GM12878 (cell line): ENCODE measurements at regions not wholly inside any gene's neighbourhood (a gene's known extent, or its start where the extent isn't known, plus 50 kb on each side); places are given as distances from the start of the nearest gene placed in this dataset.

Experiments
- ATAC-seq: fragments of 200-7000 bp; cut with Tn5 transposase; 3 replicates; pipeline ENCODE4 v1.9.1; 2020; ENCODE audit warnings: mild to moderate bottlenecking, moderate library complexity
- BruUV-seq: library from RNA; stranded (reverse); fragments of 400-500 nt; replicated peaks from 2 replicates; lab custom pipeline; 2021; lab: Mats Ljungman, UMichigan
- CTCF ChIA-PET: fragments of 300-600 bp; sonication (Branson Sonifier 250); formaldehyde crosslinking; extraction: SDS; loops from one replicate; lab custom pipeline; 2021; ENCODE audit warnings: inconsistent platforms; lab: Yijun Ruan, JAX
- POLR2A ChIA-PET: fragments of 350-600 bp; formaldehyde crosslinking; extraction: SDS; loops from one replicate; lab custom pipeline; 2021; ENCODE audit warnings: inconsistent platforms; lab: Charles Lee
- RAD21 ChIA-PET: fragments of 300-600 bp; sonication (Branson Sonifier 250); formaldehyde crosslinking; loops from one replicate; lab custom pipeline; 2023; ENCODE audit warnings: antibody characterized with exemption; ENCODE audit not compliant: unreplicated experiment; lab: Charles Lee
- SMC1A ChIA-PET: fragments of 300-600 bp; sonication (Branson Sonifier 250); formaldehyde crosslinking; loops from one replicate; lab custom pipeline; 2023; ENCODE audit not compliant: unreplicated experiment, uncharacterized antibody; lab: Charles Lee
- DNase-seq: peaks from one replicate; pipeline ENCODE4 v3.0.0-alpha.2; 2011; ENCODE audit warnings: low read depth, low spot score
- FAIRE-seq: peaks from 3 replicates; lab custom pipeline; 2011; peaks lifted over from hg19 to GRCh38; lab: Jason Lieb, UNC
- H2AFZ ChIP-seq: 2 replicates; pipeline ENCODE4 v1.6.0; 2011; ENCODE audit warnings: low read depth, low read length, control low read depth; ENCODE audit not compliant: control insufficient read depth
- H3K27ac ChIP-seq: 2 replicates; pipeline ENCODE4 v1.5.1; 2011; ENCODE audit warnings: control low read depth; ENCODE audit not compliant: control insufficient read depth, insufficient read depth
- H3K27me3 ChIP-seq, 2 experiments: replicated peaks in 1 of 2; 2 replicates each; pipeline versions ENCODE4 v1.6.0 to v1.6.1; 2011; ENCODE audit warnings: low read length in 1 of 2; ENCODE audit not compliant: control insufficient read depth in 2 of 2, insufficient read depth in 2 of 2
- H3K36me3 ChIP-seq, 2 experiments: 2 replicates each; pipeline ENCODE4 v1.5.1; 2011; ENCODE audit warnings: low read length in 1 of 2; ENCODE audit not compliant: control insufficient read depth in 2 of 2, insufficient read depth in 2 of 2
- H3K4me1 ChIP-seq: 2 replicates; pipeline ENCODE4 v1.6.1; 2011; ENCODE audit warnings: mild to moderate bottlenecking, low read length, moderate library complexity, mixed read lengths; ENCODE audit not compliant: control insufficient read depth, insufficient read depth
- H3K4me2 ChIP-seq: 2 replicates; pipeline ENCODE4 v1.6.0; 2011; ENCODE audit warnings: control low read depth; ENCODE audit not compliant: control insufficient read depth, insufficient read depth
- H3K4me3 ChIP-seq: fragments of 200-600 bp; sonication (generic); 2 replicates; pipeline ENCODE4 v1.5.1; 2016
- H3K79me2 ChIP-seq: 2 replicates; pipeline ENCODE4 v1.6.0; 2011; ENCODE audit warnings: low read length; ENCODE audit not compliant: control insufficient read depth, insufficient read depth
- H3K9ac ChIP-seq: 2 replicates; pipeline ENCODE4 v1.8.0; 2011; ENCODE audit warnings: low read length, control low read depth, mixed read lengths; ENCODE audit not compliant: control insufficient read depth, insufficient read depth
- H3K9me3 ChIP-seq: replicated peaks from 3 replicates; pipeline ENCODE4 v1.5.1; 2011; ENCODE audit warnings: mild to moderate bottlenecking, low read length; ENCODE audit not compliant: control insufficient read depth, insufficient read depth
- H4K20me1 ChIP-seq: 2 replicates; pipeline ENCODE4 v1.6.0; 2011; ENCODE audit not compliant: control insufficient read depth, insufficient read depth
- CREM ChIP-seq: IDR thresholded peaks from 2 replicates; pipeline ENCODE4 v1.6.1; 2014; ENCODE audit warnings: antibody characterized with exemption, low read depth
- IKZF1 ChIP-seq: fragments of 450-650 bp; conservative IDR thresholded peaks from 2 replicates; pipeline ENCODE4 v1.6.1; 2017; ENCODE audit warnings: antibody characterized with exemption, mild to moderate bottlenecking
- JUNB ChIP-seq: IDR thresholded peaks from 2 replicates; pipeline ENCODE4 v1.6.1; 2016; ENCODE audit warnings: antibody characterized with exemption, mild to moderate bottlenecking
- SUPT20H ChIP-seq: IDR thresholded peaks from 2 replicates; pipeline ENCODE4 v1.6.1; 2011; ENCODE audit warnings: low read depth, mild to moderate bottlenecking, low read length, moderate library complexity, borderline replicate concordance; ENCODE audit not compliant: control insufficient read depth
- WGBS: methylation state at CpG from one replicate; pipeline ENCODE4 v1.1.6; 2016; ENCODE audit warnings: low lambda C conversion rate; ENCODE audit not compliant: insufficient replicate concordance, insufficient coverage; ENCODE audit errors: missing lambda C conversion rate; 5-methylcytosine and 5-hydroxymethylcytosine counted together
- in situ Hi-C: fragments of 300-500 bp; cut with MboI; formaldehyde crosslinking; loops from 9 replicates; pipeline ENCODE4 v1.14.3; 2018; ENCODE audit warnings: mixed read lengths
- intact Hi-C: fragments of 100-400 bp; cut with micrococcal nuclease; formaldehyde crosslinking; loops from one replicate; pipeline ENCODE4 v1.14.2; 2022; ENCODE audit not compliant: unreplicated experiment
- TF ChIP-seq, protein P1 (sequence below): fragments of 450-650 bp; IDR thresholded peaks from 2 replicates; pipeline ENCODE4 v1.6.1; 2016; ENCODE audit warnings: mild to moderate bottlenecking
- TF ChIP-seq, protein P2 (sequence below): fragments of 450-650 bp; IDR thresholded peaks from 2 replicates; pipeline ENCODE4 v1.6.1; 2017; ENCODE audit warnings: mild to moderate bottlenecking

DNA sequence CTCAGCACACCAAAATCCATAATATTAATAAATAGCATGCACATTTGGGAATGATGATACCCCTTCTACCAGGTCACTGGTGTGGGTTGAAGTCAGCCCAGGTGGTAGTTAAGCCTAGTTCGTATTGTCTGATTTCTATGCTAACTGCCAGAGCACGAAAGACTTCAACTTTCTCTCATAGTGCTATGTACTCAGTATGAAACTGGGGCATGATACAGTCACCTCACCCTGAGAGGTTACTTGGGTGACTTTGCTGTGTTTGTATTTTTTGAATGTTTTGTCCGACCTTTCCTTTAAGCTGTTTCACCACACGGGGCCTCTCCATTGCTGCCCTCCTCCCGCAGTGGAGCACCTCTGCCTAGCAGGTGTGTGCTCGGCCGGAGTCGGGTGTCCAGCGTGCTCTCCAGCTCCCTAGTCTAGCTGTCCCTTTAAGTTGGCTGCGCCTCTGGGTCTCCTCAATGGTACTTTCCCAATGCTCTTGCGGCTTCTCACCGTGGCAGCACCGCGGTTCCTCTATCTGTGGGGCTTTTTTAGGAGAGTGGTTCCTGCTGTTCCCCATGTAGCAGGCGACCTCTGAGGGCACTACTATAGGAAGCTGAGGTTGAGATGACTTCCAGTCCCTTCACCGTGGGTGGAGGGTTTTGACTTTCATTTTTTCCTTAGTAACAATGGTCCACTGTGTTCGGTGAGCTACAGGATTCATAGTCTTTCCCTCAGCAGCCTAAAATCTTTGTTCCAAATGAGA lies 524.0 kb upstream of the PFKP start:
- H3K36me3 ChIP-seq, result no peaks in the 10 kb centered on the region
- H3K27ac ChIP-seq, result no peak overlapping the region
- H3K9ac ChIP-seq, result no peak overlapping the region
- no peaks in the 10 kb centered on the region; a peak in 1 of 4 replicates for H3K27me3 ChIP-seq
- H3K4me3 ChIP-seq, result no peak overlapping the region
- WGBS, result 39% methylated on average over 17 of the region's 17 CpGs
- ChIA-PET CTCF (no interaction called here), SMC1A (no interaction called here), RAD21 (no interaction called here), POLR2A (no interaction called here)
- no peak for FAIRE-seq
- ATAC-seq, result peak; percentile 69
- no peaks in the 10 kb centered on the region for H3K9me3 ChIP-seq
- H4K20me1 ChIP-seq, result no peaks in the 10 kb centered on the region
- no TSS peak for BruUV-seq
- no peak for DNase-seq
- in situ Hi-C loops, result no loop called here
- intact Hi-C loops, result no loop called here
- no peak overlapping the region for H3K4me2 ChIP-seq
- no peak overlapping the region for H2AFZ ChIP-seq
- no peak for TF ChIP-seq SUPT20H
- TF ChIP-seq, protein P1, sequence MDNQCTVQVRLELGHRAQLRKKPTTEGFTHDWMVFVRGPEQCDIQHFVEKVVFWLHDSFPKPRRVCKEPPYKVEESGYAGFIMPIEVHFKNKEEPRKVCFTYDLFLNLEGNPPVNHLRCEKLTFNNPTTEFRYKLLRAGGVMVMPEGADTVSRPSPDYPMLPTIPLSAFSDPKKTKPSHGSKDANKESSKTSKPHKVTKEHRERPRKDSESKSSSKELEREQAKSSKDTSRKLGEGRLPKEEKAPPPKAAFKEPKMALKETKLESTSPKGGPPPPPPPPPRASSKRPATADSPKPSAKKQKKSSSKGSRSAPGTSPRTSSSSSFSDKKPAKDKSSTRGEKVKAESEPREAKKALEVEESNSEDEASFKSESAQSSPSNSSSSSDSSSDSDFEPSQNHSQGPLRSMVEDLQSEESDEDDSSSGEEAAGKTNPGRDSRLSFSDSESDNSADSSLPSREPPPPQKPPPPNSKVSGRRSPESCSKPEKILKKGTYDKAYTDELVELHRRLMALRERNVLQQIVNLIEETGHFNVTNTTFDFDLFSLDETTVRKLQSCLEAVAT, result no peak
- TF ChIP-seq IKZF1, result peak; percentile 28
- TF ChIP-seq, protein P2, sequence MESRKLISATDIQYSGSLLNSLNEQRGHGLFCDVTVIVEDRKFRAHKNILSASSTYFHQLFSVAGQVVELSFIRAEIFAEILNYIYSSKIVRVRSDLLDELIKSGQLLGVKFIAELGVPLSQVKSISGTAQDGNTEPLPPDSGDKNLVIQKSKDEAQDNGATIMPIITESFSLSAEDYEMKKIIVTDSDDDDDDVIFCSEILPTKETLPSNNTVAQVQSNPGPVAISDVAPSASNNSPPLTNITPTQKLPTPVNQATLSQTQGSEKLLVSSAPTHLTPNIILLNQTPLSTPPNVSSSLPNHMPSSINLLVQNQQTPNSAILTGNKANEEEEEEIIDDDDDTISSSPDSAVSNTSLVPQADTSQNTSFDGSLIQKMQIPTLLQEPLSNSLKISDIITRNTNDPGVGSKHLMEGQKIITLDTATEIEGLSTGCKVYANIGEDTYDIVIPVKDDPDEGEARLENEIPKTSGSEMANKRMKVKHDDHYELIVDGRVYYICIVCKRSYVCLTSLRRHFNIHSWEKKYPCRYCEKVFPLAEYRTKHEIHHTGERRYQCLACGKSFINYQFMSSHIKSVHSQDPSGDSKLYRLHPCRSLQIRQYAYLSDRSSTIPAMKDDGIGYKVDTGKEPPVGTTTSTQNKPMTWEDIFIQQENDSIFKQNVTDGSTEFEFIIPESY, result no peak
- no peak for TF ChIP-seq JUNB
- TF ChIP-seq CREM, result no peak
- H3K79me2 ChIP-seq, result no peaks in the 10 kb centered on the region
- no peaks in the 10 kb centered on the region for H3K4me1 ChIP-seq
